HG03108 (cell line): ENCODE measurements at regions not wholly inside any gene's neighbourhood (a gene's known extent, or its start where the extent isn't known, plus 50 kb on each side); places are given as distances from the start of the nearest gene placed in this dataset.

Experiments used
- ATAC-seq: cut with Tn5 transposase; IDR thresholded peaks from one replicate; pipeline ENCODE4 v1.9.1; 2021; ENCODE audit warnings: moderate library complexity; ENCODE audit not compliant: unreplicated experiment

DNA sequence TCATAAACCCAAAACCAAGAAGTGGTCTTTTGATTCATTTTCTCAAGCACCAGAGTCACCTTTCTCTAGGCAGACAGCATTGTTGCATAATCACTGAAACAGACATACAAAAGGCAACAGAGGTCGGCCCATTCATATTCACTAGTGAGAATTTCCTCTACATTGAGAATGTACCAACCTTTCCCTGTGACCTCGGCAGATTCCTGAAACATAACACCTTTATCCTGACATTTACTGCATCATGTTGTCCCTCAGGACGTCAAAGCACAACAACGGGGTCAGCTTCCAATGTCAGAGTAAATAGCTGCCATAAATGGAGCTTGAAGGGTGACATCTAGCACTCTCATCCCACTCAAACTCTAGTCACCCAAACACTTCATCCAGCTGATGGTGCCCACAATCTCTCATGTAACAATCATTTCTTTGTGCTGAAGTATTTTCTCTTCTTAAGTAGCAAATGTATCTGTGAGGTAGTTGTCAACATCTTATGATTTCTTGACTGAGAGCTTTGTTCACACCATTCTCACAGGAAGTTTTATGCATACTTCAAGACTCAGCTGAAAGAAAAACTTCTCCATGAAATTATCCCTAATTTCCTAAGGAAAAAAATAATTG, 802.6 kb upstream of the CHAC2 start:
- ATAC-seq, result no peak

DNA sequence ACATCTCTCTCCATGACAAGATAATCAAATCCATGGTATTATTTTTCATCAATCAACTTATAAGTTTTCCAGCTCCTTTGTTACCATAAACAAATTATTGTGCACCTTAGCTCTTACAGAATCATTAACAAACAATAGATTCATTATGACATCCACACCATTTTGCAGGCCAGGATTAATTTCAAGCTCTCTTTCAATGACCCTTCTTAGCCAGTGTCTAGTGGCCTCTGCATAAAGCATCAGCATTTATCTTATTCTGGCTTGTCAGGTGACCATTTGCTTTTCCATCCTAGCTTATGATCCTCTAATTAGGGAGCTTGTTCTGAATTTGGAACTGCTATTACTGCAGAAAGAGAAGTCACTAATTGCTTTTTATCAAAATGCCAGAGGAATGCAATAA, 806.2 kb upstream of the CHAC2 start:
- no peak for ATAC-seq

- ATAC-seq, result no peak
Measured at GRCh38 chr2:52960881-52961280, 806.7 kb upstream of the CHAC2 start.

- no peak for ATAC-seq
Measured at GRCh38 chr2:52959801-52960200, 807.8 kb upstream of the CHAC2 start.

GRCh38 chr2:52956766-52957165, 810.8 kb upstream of the CHAC2 start:
- ATAC-seq, result no peak

- no peak for ATAC-seq
Measured at GRCh38 chr2:52956118-52956517, 811.5 kb upstream of the CHAC2 start.

- ATAC-seq, result no peak
Measured at GRCh38 chr2:52955079-52955478, 812.5 kb upstream of the CHAC2 start.

- ATAC-seq, result no peak
Measured at GRCh38 chr2:52940101-52940500, 827.5 kb upstream of the CHAC2 start.

DNA sequence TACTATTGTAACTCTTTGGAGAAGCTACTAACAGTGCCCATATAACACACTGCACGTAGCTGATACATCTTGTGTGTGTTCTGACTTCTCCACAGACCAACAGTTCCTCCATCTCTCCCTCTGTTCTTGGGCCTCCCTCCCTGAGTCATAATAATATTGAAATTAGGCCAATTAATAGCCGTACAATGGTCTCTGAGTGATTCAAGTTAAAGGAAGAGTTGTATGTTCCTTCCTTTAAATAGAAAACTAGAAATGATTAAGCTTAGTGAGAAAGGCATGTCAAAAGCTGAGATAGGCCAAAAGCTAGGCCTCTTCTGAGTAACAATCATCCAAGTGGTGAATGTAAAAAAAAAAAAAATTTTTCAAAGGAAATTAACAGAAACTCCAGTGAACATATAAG, 828.4 kb upstream of the CHAC2 start:
- no peak for ATAC-seq

DNA sequence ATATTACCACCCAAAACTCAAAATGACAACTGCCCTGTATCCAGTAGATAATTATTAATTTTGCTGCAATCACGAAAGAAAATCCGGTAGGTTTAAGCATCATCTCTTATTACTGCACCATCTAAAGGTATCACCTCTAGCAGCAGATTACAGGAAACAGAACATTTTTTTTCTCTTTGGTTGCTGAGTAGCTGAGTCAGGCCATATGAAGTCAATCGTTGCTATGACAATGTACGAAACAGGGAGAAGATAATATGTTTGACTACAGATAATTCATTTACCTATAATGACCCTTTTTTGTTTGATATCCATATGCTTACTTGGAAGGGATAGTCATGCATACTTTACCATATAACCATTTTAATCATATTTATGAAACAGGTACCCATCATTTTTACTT, 831.6 kb upstream of the CHAC2 start:
- no peak for ATAC-seq

DNA sequence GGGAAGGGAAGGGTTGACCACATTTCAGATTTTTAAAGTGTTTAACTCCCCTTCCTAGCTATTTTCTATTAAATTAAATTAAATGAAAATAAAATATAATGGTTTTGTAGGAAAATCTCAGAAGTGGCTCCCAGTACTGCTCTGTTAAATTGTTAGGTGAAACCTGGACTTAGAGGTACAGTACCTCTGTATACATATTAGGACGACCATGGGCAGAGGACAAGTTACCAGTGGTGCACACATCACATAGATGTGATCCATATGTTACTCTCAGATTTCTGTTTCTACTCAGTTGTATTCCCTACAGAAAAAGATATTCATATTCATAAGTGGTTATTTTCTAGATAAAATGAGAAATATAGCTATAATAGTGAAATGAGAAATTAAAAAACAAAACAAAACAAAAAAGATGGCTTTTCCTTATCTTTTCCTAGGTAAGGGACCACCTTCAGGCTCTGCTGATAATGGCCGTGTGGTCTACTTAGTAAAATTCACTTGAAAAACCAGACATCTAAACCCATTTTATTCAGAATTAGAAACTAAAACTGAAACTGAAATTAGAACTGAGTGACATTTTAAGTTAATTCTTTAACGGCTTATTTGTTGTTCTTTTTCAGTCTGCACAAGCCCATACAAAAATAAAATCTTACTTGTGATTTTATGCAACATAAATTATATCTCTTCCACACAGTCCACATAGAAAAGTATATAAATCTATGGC, 832.5 kb upstream of the CHAC2 start:
- ATAC-seq, result no peak

DNA sequence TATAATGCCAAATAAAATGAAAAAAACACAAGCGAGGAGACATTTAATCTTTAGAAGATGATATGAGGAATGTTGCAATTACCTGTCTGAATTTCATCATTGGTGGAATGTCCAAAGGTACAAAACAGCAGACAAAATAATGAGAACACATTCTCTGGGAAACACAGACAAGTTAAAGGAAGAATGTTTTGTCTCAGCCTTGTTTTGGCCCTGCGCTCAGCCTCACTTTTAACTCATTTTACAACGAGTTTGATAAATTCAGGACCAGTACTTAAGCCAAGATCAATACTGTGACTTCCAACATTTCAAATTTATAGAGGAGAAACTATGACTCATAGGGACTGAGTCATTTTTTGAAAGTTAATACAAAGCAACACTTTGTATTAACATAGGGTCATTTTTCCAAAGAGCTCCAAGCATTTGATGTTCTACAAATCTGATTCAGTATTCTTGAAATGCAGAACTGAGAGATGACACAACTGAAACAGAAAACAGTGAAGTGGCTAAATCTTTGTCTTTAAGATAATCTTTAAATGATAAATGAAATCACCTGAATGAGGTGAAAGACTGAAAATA, 833.2 kb upstream of the CHAC2 start:
- no peak for ATAC-seq

- no peak for ATAC-seq
Measured at GRCh38 chr2:52933878-52934277, 833.7 kb upstream of the CHAC2 start.

GRCh38 chr2:52931660-52932059, 835.9 kb upstream of the CHAC2 start:
- ATAC-seq, result no peak

- ATAC-seq, result no peak
Measured at GRCh38 chr2:52929412-52929811, 838.2 kb upstream of the CHAC2 start.

DNA sequence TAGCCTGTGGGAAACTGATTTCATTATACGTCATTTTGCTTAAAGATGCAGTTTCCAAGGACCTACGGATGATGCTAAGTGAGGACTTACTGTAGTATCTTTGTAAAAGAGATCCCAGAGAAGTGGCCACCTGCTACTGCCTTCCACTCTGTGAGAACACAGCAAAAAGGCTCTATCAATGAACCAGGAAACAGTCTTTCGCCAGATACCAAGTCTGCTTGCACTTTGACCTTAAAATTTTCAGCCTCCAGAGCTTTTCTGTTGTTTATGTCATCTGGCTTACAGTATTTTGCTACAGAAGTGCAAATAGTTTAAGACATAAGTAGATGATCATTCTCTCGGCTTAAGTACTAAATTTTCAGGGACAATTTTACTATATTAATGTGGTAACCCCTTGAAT, 847.9 kb upstream of the CHAC2 start:
- no peak for ATAC-seq

DNA sequence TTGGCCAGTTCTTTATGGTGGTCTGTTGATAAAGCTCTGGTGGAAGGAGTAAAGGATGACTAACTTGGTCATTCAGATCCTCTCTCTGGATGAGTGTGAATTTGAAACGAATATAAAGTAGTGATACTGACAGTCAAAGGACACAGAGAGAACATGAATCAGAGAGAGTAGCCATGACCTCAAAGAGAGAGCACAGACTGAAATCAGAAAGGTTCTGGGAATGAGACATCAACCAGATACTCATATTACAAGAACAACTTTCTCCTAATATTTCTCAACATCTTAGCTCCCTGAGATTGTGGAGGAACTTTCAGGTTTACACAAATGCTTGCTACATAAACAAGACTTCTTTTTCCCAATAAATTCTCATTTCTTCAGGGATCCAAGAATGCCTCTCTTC, 849.1 kb upstream of the CHAC2 start:
- no peak for ATAC-seq

DNA sequence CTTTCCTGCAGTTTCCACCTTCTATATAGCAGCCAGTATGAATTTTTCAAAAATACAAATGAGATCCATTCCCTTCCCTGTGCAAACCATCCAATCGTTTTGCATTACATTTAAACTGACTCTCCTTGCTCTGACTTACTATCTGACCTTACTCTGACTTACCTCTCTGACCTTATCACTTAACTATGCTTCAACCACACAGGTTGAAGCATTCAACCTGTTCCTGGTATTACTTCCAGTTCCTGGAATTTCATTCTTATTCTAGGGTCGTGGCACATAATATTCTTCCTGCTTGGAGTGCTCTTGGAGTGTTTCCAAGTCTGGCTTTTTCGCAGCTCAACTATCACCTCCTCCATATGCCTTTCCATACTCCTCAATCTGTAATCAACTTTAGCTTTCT, 850.6 kb upstream of the CHAC2 start:
- no peak for ATAC-seq

- no peak for ATAC-seq
Measured at GRCh38 chr2:52904355-52904891, 863.2 kb upstream of the CHAC2 start.

GRCh38 chr2:52897511-52898044, 870.0 kb upstream of the CHAC2 start:
- no peak for ATAC-seq

GRCh38 chr2:52895726-52896340, 871.8 kb upstream of the CHAC2 start:
- ATAC-seq, result no peak

DNA sequence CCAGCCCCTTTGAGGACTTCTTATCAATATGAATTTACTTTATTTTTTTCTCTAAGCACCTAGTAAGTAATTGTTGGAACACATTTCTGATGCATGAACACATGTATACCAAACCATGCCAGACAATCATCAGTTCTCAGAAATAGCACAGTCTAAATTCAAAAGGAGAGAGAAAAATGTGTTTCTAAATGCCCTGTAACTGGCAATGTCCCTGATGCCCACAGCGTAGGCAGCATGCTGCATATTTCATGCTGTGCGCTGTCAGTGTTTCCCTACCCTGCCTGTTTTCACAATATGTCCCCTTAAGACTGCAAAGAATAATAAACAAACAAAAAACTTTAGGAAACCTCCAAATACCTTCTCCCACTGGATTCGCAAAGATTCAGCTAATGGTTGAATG, 881.0 kb upstream of the CHAC2 start:
- no peak for ATAC-seq
